ENCODE measurements at regions not wholly inside any gene's neighbourhood (a gene's known extent, or its start where the extent isn't known, plus 50 kb on each side); places are given as distances from the start of the nearest gene placed in this dataset.

DNA sequence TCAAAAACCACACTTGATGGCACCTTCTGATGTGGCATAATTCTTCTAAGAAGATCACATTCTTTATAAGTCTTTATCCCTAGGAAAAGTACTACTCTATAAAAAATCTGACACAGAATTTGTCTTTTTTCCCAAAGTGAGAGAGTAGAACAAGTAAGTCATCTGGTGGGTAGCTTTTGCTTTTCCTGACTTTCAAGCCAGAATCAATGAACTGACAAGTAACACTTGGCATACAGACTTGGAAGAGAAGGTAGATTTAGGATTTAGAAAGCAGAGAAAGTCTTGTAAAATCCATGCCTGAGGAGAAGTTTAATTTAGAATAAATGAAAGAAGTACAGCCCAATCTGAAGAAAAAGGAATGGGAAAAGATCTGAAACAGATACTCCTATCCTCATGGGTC is 66.6 kb upstream of the TUSC7 start:
- no peaks in the 10 kb centered on the region for H3K36me3 ChIP-seq
- no peak for DNase-seq
- H3K27ac ChIP-seq: no peak overlapping the region
- H3K9me3 ChIP-seq (ENCODE audit: severe bottlenecking): no peaks in the 10 kb centered on the region
- TF ChIP-seq CTCF (IDR thresholded peaks at IDR 0.05; ENCODE audit: low read depth, low read length): no peak
- no peak overlapping the region for H3K4me3 ChIP-seq (ENCODE audit: low read depth, low read length)
- H3K27me3 ChIP-seq (ENCODE audit: insufficient read depth, low read depth, severe bottlenecking): peaks cover 3% of the 10 kb centered on the region

- DNase-seq: no peak
- Histone ChIP-seq H3K36me3 (no peaks in the 10 kb centered on the region), H3K27me3 (ENCODE audit: insufficient read depth, low read depth, severe bottlenecking) (peaks cover 3% of the 10 kb centered on the region), H3K4me3 (ENCODE audit: low read depth, low read length) (no peak overlapping the region), H3K27ac (no peak overlapping the region), H3K9me3 (ENCODE audit: severe bottlenecking) (no peaks in the 10 kb centered on the region)
- no peak for TF ChIP-seq CTCF (IDR thresholded peaks at IDR 0.05; ENCODE audit: low read depth, low read length)
Measured at GRCh38 chr3:116647996-116648395, 61.6 kb upstream of the TUSC7 start.
